Fibroblast of pulmonary artery (primary cell): ENCODE measurements at regions not wholly inside any gene's neighbourhood (a gene's known extent, or its start where the extent isn't known, plus 50 kb on each side); places are given as distances from the start of the nearest gene placed in this dataset.

Experiments
- DNase-seq: peaks from one replicate; pipeline ENCODE4 v3.0.0-alpha.2; 2010; ENCODE audit warnings: low read depth
- H3K4me3 ChIP-seq: replicated peaks from 2 replicates; pipeline ENCODE4 v1.5.1; 2011; ENCODE audit warnings: low read depth, mild to moderate bottlenecking, control low read depth, low read length, moderate library complexity
- CTCF ChIP-seq: IDR thresholded peaks from 2 replicates; pipeline ENCODE4 v1.5.1; 2011; ENCODE audit warnings: mild to moderate bottlenecking, control low read depth, low read length, inconsistent platforms; ENCODE audit errors: missing control alignments

DNA sequence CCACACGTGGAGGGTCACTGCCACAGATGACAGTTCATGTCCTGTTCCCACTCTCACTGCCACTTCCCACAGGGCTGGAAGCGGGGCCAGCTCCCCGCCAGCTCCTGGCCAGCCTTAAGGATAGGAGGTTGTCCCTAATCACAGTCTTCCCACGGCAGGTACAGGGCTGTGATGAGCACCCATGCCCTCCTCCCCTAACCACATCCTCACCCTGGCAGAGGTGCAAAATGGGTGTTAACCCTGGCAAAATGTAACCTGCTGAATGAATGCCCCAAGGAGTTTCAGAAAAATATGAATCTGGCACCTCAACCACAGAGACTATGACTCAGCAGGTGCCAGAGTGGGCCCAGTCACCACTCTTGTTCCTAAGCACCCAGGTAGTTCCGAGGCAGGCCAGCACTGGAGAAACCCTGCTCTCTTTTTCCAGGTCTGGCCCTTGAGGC lies 185.1 kb upstream of the TPM1 start:
- TF ChIP-seq CTCF: no peak
- DNase-seq: no peak
- H3K4me3 ChIP-seq: no peak overlapping the region

DNA sequence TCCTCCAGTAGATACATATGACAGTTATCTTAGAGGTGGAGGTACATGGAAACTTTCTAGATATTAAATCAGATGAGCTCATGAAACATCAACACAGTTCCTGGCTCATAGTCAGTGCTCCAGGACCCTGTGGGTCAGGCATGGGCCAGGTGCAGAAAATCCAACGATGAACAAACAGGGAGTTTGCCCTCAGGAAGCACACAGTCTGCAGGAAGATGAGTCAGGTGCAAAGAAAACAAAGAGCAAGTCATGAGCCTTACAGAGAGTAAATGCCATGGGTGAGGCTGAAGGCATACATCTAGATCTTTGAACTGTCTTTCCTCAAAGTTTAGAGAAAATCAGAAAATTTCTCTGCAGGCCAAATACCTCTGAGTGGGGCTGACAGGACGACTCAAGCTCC lies 184.2 kb upstream of the TPM1 start:
- no peak for DNase-seq
- H3K4me3 ChIP-seq: no peak overlapping the region
- TF ChIP-seq CTCF: no peak

- no peak for TF ChIP-seq CTCF
- no peak overlapping the region for H3K4me3 ChIP-seq
- DNase-seq: no peak
Observed at GRCh38 chr15:62862717-62863116, 179.8 kb upstream of the TPM1 start.

- no peak for TF ChIP-seq CTCF
- no peak for DNase-seq
- no peak overlapping the region for H3K4me3 ChIP-seq
Observed at GRCh38 chr15:62866366-62866765, 176.2 kb upstream of the TPM1 start.

DNA sequence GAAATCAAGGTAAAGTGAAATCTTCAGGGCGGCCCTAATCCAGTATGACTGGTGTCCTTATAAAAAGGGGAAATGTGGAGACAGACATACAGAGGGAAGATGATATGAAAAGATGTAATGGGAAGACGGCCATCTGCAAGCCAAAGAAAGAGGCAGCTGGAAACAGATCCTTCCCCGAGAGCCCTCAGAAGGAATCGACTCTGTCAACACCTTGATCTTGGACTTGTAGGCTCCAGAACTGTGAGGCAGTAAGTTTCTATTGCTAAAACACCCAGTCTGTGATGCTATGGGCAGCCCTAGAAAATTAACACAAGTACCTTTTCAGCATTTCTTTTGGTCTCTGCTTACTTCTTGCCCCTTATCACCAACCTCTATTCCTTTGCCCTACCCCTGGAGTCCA lies 174.7 kb upstream of the TPM1 start:
- no peak for TF ChIP-seq CTCF
- DNase-seq: no peak
- no peak overlapping the region for H3K4me3 ChIP-seq

- TF ChIP-seq CTCF: no peak
- no peak overlapping the region for H3K4me3 ChIP-seq
- DNase-seq: no peak
Observed at GRCh38 chr15:62868507-62868906, 174.0 kb upstream of the TPM1 start.

DNA sequence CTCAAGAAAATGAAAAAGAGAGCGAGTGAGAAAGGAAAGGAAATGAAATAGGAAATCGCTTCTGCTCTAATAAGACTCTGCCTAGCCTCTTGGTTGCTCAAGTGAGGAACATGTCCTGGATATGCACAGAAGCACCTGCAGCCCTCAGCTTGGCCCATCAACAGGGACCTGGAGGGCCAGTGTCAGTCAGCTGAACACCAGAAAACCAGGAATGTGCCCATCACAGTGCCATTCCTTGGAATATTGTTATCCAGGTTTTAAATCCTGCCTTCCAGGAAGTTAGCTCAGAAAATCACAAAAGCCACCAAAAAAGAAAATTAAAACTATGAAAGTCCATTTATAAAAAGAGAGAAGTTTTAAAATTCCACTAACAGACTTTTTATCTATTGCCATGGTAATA lies 173.4 kb upstream of the TPM1 start:
- no peak for DNase-seq
- H3K4me3 ChIP-seq: no peak overlapping the region
- no peak for TF ChIP-seq CTCF
